ENCODE measurements at regions not wholly inside any gene's neighbourhood (a gene's known extent, or its start where the extent isn't known, plus 50 kb on each side); places are given as distances from the start of the nearest gene placed in this dataset.
"Not testable (repeated sequence)": the region's sequence is repeated elsewhere in the genome, so short reads cannot be mapped to it uniquely, and the experiment has no call there.

DNA sequence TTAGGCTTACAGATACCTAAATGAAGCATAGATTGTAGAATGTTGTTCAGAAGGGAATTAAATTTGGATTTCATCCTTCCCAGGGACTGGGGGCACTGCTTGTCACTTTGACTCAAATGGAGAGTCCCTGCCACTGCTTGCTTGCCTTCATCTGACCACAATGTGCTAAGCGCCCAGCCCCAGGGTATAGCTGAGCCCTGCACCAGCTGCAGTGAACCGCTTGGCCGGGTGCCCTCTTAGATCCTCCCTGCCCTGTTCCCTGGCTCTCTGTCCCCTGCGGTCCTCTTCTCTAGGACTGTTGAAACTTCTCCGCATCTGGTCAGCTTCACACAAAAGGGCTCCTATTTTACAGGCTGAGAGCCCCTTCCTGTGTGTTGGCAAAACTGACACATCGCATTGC is 170.9 kb downstream of the BCL2L11 start:
- not testable (repeated sequence) for DNase-seq

DNA sequence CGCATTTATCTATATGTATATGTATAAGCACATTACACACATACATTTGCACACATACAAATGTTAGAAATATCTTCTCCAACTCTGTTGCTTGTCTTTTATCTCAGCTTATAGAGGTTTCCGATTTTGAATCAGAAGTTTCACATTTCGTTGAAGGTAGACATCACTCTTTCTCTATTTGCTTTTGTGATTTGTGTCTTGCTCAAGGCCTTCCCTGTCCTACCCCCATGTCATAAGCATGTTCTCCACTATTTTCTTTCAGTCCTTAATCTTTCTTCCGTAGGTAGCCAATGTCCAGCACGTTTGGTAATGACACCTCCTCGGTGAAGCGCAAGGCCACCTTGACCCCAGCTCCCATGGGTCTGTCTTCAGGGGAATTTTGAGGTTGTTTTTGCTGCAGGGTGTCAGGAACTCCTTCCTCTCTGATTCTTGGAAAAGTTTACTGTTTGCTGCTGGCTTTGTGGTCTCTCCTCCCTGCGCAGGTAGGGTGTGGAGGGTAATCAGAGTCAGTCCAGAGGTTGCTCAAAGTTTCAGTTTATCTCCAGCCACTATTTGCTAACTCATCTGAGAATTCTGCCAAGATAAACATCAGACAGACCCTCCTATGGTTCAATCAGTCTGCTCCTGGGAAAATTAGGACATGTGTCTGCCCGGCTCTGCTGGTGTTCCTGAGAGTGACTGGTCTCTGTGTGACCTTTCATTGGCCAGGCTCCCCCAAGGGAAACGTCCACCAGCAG is 171.7 kb downstream of the BCL2L11 start:
- not testable (repeated sequence) for DNase-seq

DNA sequence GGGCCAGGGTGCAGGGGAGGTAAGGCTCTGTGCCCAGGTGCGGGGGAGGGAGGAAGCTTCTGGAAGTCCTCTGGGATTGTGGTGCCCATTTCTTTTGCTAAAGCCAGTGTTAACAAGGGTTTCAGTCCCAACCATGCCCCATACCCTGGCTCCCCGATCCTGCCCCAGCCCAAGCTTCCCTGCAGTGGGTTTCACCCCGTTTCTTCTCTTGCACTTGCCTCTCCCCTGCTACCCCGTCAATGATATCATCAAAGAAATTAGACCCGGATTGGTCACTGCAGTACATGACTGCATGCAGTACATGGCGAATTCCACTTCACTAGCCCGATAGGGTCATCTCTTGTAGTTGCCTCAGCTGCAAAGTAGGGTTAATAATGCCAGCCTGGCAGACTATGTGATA is 174.0 kb downstream of the BCL2L11 start:
- not testable (repeated sequence) for DNase-seq

DNA sequence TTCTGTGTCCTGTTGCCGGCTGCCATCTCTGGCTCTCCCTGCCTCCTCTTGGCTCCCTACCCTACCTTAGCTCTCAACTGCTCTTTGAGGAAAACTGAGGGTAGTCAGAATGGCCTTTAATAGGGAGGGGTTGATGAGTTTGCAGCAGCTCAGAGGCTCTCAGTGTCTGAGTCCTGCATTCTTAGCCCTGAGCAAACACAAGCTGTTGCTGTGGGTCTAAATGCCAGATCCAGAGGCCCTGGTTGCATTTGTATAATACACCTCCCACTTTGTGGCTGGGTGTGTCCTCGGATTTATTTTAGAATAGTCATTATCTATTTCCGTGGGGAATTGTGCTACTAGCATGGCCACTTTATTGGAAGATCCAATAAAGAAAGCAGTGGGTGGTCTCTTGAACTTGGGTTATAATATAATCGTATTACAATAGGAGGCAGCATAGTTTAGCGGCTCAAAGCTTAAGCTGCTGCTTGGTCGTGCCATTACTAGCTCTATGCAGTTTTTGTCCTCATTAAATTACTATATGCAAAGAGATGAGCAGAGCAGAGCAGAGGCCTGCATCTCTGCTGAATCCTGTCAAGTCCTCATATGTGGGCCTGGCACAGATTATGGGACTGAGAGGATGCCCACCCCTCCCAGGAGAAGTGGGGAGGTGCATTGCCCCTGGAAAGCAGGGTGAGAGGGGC is 175.5 kb downstream of the BCL2L11 start:
- not testable (repeated sequence) for DNase-seq

DNA sequence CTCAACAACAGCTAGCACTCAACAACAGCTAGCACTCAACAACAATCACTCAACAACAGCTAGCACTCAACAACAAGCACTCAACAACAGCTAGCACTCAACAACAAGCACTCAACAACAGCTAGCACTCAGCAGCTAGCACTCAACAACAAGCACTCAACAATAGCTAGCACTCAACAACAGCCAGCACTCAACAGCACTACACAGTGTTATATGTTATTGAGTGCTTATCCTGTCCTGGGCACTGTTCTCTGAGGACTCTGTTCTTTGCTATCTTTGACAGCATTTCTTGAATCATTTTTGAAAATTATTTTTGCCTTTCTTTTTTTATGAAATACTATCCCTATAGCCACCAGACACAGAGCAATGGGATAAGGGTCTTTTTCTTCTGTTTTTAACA is 176.4 kb downstream of the BCL2L11 start:
- not testable (repeated sequence) for DNase-seq

DNA sequence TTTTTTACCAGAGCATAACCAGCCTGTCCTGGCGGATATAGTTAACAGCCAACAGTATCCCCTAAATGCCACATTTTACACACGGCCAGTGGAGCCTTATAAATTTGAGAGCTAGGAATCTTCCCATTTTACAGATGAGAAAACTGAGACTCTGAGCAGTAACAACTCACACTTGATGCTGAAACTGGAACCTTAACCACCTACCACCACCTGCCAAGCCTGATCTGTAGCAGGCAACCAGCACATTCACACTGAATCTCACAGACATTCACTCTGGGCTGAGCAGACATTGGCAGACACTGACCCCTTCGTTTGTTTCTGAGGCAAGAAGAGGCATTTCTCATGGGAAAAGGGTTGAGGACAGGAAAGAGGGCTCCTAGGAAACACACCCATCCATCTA is 178.2 kb downstream of the BCL2L11 start:
- DNase-seq: not testable (repeated sequence)

DNA sequence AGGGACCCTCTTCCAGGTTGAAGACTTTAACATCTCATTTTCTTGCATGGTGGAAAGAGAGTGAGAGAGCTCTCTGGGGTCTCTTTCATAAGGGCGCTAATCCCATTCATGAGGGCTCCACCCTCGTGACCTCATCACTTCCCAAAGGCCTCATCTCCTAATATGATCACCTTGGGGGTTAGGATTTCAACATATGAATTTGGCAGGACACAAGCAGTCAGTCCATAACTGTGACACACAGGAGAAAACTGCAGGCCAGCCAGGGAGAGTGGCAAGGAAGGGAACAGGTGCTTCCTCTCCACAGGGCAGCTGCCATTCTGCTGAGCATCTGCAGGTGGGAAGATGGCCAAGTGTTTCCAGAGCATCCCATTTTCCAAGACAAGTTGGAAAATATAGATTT is 178.9 kb downstream of the BCL2L11 start:
- DNase-seq: not testable (repeated sequence)

DNA sequence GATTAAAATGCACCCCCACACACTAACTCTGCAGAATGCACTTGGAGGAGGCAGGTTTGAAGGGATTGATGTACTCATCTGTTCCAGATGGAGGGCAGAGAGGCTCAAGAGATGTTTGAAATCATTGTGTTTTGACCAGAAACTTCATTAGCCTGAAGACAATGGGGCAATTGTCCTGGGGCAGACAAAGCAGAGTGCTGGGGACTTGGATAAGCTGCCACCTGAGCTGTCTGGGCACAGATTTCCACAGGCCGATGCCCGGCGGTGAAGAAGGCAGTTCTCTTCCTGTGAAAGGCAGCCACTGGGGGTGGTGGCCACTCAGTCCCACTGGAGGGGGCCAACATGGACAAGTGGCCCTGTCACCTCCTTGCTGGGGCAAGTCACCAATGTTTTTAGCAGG is 181.0 kb downstream of the BCL2L11 start:
- not testable (repeated sequence) for DNase-seq

DNA sequence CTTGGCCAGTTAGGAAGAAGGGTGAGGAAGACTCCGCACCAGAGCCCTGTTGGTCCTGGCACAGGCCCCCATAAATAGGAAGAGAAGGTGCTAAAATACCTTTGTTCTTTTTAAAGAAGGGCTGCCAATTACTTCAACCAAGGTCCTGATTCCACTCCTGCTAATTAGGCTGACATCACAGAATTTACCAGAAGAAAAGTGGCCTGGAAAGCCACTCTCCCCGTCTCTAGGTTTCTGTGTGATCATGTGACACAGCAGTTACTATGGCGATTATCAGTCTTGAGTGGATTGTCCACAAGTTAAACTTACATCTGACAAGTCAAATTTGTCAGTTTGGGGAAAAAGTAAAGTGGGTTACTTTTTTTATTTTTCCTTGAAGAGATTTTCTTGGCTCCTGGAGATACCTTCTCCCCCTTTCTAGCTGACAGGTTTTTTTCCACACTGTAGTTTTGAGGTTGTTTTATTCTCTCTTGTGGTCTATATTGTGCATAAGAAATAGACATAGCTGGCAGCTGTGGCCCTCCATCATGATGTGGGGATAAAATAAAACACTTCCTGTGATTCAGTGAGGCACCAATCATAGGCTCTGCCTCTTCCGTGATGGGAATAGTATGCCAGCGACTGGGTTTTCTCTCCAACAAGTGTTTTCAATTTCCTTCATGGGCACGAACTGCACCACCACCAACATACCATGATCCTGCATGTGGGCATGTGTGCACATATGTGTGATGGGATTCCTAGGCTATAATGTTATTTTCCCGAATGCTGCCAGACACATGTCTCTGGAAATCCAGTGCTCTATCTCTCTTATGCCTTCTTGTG is 181.9 kb downstream of the BCL2L11 start:
- DNase-seq: not testable (repeated sequence)

DNA sequence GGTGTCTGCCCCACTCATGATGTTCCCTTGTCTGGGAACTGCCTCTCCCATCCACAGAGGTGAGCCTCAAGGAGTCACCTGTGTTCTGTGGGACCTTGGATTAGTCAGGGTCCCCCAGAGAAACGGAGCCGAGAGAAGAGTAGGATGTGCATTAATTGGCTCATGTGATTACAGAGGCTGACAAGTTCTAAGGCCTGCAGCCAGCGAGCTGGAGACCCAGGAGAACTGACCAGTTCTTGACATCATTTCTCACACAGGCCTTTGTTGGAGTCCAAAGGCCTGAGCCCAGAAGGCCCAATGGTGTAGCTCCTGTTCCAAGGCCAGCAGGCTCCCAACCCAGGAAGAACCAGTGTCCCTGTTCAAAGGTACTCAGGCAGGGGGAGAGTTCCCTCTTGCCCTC is 186.6 kb downstream of the BCL2L11 start:
- not testable (repeated sequence) for DNase-seq

DNA sequence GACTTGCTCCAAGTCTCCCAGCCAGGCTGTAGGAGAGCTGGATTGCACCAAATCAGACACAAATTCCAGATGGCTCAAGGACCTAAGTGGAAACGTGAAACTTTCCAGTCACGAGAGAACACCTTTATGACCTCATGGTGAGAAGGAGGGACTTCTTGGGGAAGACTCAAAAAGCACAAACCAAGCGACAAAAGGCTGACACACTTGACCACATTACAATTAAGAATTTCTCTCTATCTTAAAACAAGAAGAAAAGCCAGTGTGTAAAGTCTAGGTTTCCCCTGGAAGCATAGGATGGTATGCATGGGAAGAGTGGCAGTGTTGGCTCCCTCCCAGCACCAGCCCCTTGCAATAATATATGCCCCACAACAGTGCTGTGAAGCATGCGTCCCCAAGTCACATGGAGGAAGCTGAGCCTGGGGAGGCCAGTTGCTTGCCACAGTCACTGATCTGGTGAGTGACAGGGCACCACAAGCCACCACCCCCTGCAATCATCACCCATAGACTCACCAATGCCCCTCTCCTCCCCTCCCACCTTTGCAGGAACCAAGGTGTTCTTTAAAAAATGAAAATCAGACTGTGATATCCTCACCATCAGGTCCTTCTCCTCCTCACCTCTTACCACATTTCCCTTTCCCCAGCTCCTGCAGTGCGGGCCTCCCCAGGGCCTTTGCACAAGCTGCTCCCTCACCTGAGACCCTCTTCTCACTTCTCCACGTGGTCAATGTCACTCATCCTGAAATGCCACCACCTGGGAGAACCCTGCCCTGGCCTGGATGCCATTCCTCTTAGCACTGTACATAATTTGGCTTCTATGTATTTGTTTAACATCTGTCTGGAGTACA is 188.7 kb downstream of the BCL2L11 start:
- not testable (repeated sequence) for DNase-seq

DNA sequence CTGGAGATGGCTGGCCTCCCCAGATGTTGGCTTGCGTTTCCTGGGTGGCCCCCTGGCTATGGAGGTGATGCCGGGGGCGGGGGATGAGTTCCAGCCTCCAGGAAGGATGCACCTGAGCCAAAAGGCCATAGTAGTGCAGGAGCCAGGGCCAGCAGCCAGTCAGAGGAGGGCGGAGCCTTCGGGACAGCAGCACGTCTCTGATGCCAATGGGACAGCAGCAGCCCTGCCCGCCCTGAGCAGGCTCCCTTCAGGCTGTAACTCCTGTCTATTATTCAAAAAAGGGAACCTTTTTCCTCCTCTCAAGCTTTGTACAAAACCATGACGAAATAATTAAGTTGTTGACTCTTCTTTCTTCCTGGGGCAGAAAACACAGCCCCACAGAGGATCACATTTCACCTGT is 189.7 kb downstream of the BCL2L11 start:
- not testable (repeated sequence) for DNase-seq

DNA sequence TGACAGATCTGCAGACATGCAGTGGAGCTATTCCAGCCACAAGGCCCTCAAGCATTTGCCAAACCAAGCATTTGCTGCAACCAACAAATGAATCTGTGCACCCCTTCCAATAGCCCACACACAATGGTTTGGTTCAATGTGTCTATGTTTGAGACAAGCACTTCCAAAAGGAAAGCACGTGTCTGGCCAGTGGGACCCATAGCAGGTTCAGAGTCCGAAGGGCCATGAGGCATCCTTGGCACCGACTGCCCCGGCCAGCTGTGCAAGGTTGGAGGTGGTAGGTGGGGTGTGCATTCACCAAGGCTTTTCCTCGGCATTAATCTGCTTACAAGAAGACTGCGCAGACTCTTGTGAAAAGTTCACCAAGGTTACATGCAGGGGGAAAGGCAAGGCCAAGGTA is 190.9 kb downstream of the BCL2L11 start:
- DNase-seq: not testable (repeated sequence)

DNA sequence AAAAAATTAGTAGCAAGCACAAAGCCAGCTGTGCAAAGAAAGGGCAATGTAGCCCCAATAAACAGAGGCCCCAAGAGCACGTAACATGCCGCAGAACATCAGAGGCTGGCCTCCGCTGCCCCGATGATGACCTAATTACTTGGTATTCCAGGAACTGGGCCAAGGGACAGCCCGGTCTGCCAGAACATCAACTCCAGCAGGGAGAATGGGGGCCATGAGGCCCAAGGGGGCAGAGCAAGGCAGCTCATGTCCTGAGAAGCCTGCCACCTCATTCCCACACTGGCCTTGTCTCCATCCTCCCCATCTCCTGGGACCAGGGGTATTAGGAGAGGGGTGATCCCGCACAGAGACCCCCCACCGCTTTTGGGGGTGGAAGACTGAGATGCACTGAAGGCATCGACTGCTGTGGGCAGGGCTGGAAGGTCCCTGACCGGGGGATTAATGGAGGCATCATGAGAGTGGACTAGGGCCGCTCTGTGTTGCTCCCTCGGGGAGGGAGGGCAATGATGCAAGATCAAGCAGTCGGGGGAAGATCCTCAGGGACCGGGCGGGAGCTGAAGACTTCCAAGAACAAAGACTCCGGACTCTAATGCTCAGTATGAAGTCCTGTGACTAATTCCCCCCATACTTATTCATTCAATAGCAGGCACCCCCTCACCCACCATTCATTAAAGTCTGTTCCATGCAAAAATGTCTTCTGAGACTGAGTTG is 192.3 kb downstream of the BCL2L11 start:
- not testable (repeated sequence) for DNase-seq

DNA sequence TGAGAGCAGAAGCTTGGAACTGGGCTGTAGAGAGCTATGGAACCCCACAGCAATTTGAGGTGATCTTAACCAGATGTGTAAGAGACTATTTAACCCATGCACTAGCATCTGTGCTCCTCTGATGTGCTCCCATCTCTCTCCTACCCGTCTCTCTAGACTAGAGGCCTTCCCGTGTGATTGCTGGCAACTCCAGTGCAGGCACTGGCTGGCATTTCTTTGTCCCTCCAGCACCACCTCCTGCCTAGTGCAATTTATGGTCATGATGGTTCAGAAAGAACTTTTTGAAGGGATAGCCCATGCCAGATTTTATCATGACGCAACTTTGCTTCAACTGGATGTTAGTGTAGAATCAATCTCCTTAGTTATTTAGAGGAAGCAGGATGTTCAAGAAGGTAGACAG is 193.0 kb downstream of the BCL2L11 start:
- DNase-seq: not testable (repeated sequence)

DNA sequence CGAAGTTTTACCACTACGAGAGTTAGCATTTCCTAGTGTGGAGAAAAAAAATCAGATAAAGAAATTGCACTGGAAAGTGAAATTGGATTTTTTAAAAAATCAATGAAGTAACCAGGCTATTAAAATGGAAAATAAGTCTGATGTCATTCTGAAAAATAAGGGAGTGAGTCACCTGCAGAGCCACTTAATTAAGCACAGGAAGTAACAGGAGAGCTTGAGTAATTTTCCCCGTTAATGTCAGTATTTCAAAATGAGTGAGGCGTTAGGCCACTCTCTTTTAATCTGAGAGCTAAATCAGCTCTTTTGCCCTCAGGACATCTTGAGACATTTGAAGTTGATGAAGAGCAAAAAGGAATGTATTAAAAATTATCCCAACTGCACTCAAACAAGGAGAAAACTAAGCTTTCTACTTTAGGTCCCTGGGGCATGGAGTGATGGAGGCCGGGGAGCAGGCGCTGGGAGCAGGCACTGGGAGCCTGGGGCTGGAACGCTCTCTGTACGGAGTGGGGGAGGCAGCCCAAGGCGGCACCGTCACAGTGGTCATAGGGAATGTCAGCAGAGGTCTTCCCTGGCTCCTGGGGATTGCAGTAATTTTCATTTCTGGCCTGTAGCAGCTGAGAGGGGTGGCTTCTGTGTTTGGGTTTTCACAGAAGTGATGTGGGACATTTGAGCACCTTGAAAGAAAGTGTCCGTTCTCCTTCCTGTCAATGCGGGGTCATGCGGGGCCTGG is 194.6 kb downstream of the BCL2L11 start:
- DNase-seq: not testable (repeated sequence)

DNA sequence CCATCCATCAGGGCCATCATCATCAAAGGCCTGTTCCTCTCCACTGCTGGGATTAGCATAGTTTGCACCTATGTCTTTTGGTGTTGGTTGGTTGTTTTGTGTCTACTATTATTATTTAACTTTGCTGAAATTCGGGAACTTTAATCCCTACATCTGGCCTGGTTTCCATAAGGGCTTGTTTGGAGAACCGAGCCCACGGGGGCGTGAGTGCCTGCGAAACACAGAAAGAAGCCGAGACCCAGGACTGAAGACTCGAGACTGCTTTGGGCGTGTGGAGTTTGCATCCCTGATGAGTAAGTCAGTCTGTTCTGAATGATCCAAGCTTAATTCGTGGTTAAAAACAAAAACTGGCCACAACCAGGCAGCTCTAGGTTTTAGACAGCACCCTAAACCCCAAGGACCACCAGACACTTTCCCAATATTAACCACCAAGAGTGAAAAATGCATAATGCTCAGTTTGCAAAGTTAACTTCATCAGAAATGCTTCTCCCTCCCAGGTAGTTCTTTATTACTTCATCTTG is 195.6 kb downstream of the BCL2L11 start:
- not testable (repeated sequence) for DNase-seq

DNA sequence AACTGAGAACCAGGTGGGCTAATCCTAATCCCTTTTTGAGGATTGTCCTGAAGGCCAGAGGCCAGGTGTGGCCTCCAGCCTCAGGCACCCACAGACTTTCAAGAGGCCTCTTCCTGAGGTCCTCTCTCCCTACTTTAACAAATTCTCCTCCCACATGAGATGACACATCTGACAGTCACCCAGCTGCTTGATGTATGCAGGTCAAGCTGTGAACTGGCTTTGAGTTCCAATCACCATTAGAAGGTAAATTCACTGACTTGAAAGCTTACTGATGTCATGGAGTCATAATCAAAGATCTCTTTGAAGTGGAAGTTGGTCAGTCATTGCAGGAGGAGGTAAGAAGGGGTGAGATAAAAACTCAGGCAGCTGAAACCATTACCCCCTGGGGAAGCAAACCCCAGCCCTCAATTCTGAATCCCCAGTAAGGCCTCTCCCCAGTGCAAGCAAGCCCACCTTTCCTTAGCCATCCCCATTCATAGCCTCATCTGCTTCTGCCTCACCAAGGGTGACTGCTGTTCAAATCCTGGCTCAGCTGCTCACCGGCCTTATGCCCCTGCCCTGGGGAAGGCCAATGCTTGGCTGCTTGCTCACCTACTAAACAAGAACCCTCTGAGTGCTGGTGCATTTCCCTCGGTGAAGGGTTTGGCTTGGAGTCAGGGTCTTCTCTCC is 196.3 kb downstream of the BCL2L11 start:
- DNase-seq: not testable (repeated sequence)

DNA sequence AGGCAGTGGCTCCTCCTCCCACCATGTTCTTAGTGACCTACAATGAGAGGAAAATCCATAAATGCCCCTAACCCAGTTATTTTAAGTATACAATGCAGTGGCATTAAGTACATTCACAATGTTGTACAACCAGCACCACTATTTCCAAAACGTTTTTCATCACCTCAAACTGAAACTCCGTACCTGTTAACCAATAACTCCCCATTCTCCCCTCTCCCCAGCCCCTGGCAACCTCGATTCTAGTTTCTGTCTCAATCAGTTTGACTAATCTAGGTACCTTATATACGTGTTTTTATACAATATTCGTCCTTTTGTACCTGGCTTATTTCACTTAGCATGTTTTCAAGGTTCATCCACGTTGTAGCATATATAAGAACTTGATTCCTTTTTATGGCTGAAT is 198.8 kb downstream of the BCL2L11 start:
- not testable (repeated sequence) for DNase-seq

DNA sequence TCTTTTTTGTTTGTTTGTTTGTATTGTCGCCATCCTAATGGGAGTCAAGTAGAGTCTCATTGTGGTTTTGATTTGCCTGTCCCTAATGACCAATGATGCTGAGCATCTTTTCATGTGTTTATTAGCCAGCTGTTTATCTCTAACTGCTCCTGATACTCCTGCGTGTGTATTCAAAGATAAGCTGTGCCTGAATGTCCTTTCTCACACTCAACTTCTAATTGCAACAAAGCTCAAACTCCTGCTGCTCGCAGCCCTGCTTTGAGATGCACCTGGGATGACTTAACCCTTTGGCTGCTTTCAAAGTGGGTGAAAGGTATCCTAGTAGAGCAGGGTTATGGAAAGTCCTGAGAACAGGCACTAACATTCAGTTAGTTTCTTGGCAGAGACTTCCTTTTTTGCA is 199.6 kb downstream of the BCL2L11 start:
- not testable (repeated sequence) for DNase-seq
